ENCODE measurements at regions not wholly inside any gene's neighbourhood (a gene's known extent, or its start where the extent isn't known, plus 50 kb on each side); places are given as distances from the start of the nearest gene placed in this dataset.
"Not testable (repeated sequence)": the region's sequence is repeated elsewhere in the genome, so short reads cannot be mapped to it uniquely, and the experiment has no call there.

GRCh38 chr4:162837241-162837640, 329.4 kb downstream of the NAF1 start:
- CTCF ChIA-PET = no interaction called here
- Histone ChIP-seq H3K9me3 (ENCODE audit: control insufficient read depth, insufficient read depth, low read depth, low read length) (no peaks in the 10 kb centered on the region), H3K27ac (ENCODE audit: low read length) (no peak overlapping the region), H3K4me1 (ENCODE audit: control insufficient read depth, insufficient read depth, low read length) (no peaks in the 10 kb centered on the region), H3K27me3 (ENCODE audit: control insufficient read depth, insufficient read depth, low read length) (no peaks in the 10 kb centered on the region), H3K36me3 (ENCODE audit: control insufficient read depth, insufficient read depth, low read length) (no peaks in the 10 kb centered on the region), H3K4me3 (ENCODE audit: low read depth in 2 of 2, low read length in 2 of 2) (no peak overlapping the region)
- DNase-seq (ENCODE audit: low read depth, low spot score) (no peak), ATAC-seq (no peak)
- POLR2A ChIA-PET = no interaction called here
- TF ChIP-seq REST (IDR thresholded peaks at IDR 0.05; ENCODE audit: insufficient read depth in 1 of 2, low read depth in 2 of 2, low read length in 1 of 2) (no peak), TCF7L2 (IDR thresholded peaks at IDR 0.05; ENCODE audit: low read depth, low read length) (no peak), POLR2AphosphoS5 (IDR thresholded peaks at IDR 0.05; ENCODE audit: low read depth, low read length) (no peak), CTCF (IDR thresholded peaks at IDR 0.05) (no peak), SIN3A (IDR thresholded peaks at IDR 0.05; ENCODE audit: borderline replicate concordance, insufficient read depth, low read depth, low read length) (no peak)
- in situ Hi-C loops (cut with HindIII; ENCODE audit: low pct_unique_long_range_greater_than_20kb, low sequenced_read_pairs) = no loop called here
- intact Hi-C loops (cut with micrococcal nuclease; ENCODE audit: unreplicated experiment) = no loop called here
- BruUV-seq (replicated peaks) = no TSS peak

- DNase-seq (ENCODE audit: low read depth, low spot score) (no peak), ATAC-seq (no peak)
- TF ChIP-seq REST (IDR thresholded peaks at IDR 0.05; ENCODE audit: insufficient read depth in 1 of 2, low read depth in 2 of 2, low read length in 1 of 2) (no peak), POLR2AphosphoS5 (IDR thresholded peaks at IDR 0.05; ENCODE audit: low read depth, low read length) (no peak), SIN3A (IDR thresholded peaks at IDR 0.05; ENCODE audit: borderline replicate concordance, insufficient read depth, low read depth, low read length) (no peak), CTCF (IDR thresholded peaks at IDR 0.05) (no peak), TCF7L2 (IDR thresholded peaks at IDR 0.05; ENCODE audit: low read depth, low read length) (no peak)
- in situ Hi-C loops (cut with HindIII; ENCODE audit: low pct_unique_long_range_greater_than_20kb, low sequenced_read_pairs) (no loop called here), intact Hi-C loops (cut with micrococcal nuclease; ENCODE audit: unreplicated experiment) (no loop called here)
- Histone ChIP-seq H3K4me1 (ENCODE audit: control insufficient read depth, insufficient read depth, low read length) (no peaks in the 10 kb centered on the region), H3K27me3 (ENCODE audit: control insufficient read depth, insufficient read depth, low read length) (no peaks in the 10 kb centered on the region), H3K27ac (ENCODE audit: low read length) (no peak overlapping the region), H3K36me3 (ENCODE audit: control insufficient read depth, insufficient read depth, low read length) (no peaks in the 10 kb centered on the region), H3K4me3 (ENCODE audit: low read depth in 2 of 2, low read length in 2 of 2) (no peak overlapping the region), H3K9me3 (ENCODE audit: control insufficient read depth, insufficient read depth, low read depth, low read length) (no peaks in the 10 kb centered on the region)
- POLR2A ChIA-PET = no interaction called here
- BruUV-seq (replicated peaks) = no TSS peak
- CTCF ChIA-PET = no interaction called here
These were observed 329.9 kb downstream of the NAF1 start for GRCh38 chr4:162836773-162837172.

GRCh38 chr4:162836258-162836657, 330.4 kb downstream of the NAF1 start:
- BruUV-seq (replicated peaks); ATAC-seq; H3K4me1 ChIP-seq (ENCODE audit: control insufficient read depth, insufficient read depth, low read length); H3K27ac ChIP-seq (ENCODE audit: low read length); DNase-seq (ENCODE audit: low read depth, low spot score); H3K4me3 ChIP-seq (ENCODE audit: low read depth in 2 of 2, low read length in 2 of 2); POLR2A ChIA-PET; intact Hi-C loops (cut with micrococcal nuclease; ENCODE audit: unreplicated experiment); H3K27me3 ChIP-seq (ENCODE audit: control insufficient read depth, insufficient read depth, low read length); H3K36me3 ChIP-seq (ENCODE audit: control insufficient read depth, insufficient read depth, low read length); CTCF ChIA-PET; H3K9me3 ChIP-seq (ENCODE audit: control insufficient read depth, insufficient read depth, low read depth, low read length); in situ Hi-C loops (cut with HindIII; ENCODE audit: low pct_unique_long_range_greater_than_20kb, low sequenced_read_pairs): not testable (repeated sequence)

All from Panc1 (cell line).